ENCODE measurements at regions not wholly inside any gene's neighbourhood (a gene's known extent, or its start where the extent isn't known, plus 50 kb on each side); places are given as distances from the start of the nearest gene placed in this dataset.
"Not testable (repeated sequence)": the region's sequence is repeated elsewhere in the genome, so short reads cannot be mapped to it uniquely, and the experiment has no call there.

DNA sequence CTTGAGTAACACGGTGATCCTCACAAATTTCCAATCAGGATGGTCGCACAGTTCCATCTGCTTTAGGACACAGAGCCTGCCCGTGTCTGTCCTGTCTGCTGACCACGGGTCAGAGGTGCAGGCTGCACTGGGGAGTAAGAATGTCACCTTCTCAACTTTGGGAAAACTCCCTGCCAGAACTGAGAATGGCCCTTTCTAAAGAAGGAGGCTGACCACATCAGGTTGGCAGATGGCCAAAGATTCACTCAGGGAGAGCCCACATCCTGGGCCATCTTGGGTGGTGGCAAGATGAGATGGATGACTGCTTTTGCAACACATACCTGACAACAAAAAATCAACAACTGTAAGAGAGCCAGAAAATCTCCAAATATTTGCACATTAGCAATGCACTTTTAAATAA, 101.9 kb downstream of the IGLL1 start:
- H3K14ac ChIP-seq (ENCODE audit: insufficient read depth, low read length), result no peak overlapping the region
- H4K8ac ChIP-seq (replicated peaks; ENCODE audit: insufficient read length, low read depth, low read length), result no peak overlapping the region
- H3K18ac ChIP-seq (ENCODE audit: insufficient read length, low read depth, low read length), result no peak overlapping the region
- Mint-ChIP-seq H3K27ac (no peak overlapping the region), H3K4me1 (no peaks in the 10 kb centered on the region; a peak in 1 of 4 replicates), H3K27me3 (ENCODE audit: low read depth) (peaks cover 78% of the 10 kb centered on the region), H3K4me3 (no peak overlapping the region), H3K36me3 (ENCODE audit: insufficient read depth in 1 of 3, low read depth in 3 of 3) (no peaks in the 10 kb centered on the region), H3K9me3 (no peaks in the 10 kb centered on the region)
- no peak overlapping the region for H4K5ac ChIP-seq (ENCODE audit: insufficient read length, low read depth, low read length)
- H3K79me1 ChIP-seq (ENCODE audit: insufficient read depth, low read depth, low read length, poor library complexity, severe bottlenecking), result no peaks in the 10 kb centered on the region
- H2BK12ac ChIP-seq (ENCODE audit: insufficient read length, low read depth, low read length), result no peak overlapping the region
- H2BK15ac ChIP-seq (ENCODE audit: low read depth, low read length), result no peak overlapping the region
- WGBS (ENCODE audit: extremely low coverage, insufficient read length, low lambda C conversion rate), result no CpG with 5 or more reads among the region's 4 CpGs
- TF ChIP-seq, protein P1, sequence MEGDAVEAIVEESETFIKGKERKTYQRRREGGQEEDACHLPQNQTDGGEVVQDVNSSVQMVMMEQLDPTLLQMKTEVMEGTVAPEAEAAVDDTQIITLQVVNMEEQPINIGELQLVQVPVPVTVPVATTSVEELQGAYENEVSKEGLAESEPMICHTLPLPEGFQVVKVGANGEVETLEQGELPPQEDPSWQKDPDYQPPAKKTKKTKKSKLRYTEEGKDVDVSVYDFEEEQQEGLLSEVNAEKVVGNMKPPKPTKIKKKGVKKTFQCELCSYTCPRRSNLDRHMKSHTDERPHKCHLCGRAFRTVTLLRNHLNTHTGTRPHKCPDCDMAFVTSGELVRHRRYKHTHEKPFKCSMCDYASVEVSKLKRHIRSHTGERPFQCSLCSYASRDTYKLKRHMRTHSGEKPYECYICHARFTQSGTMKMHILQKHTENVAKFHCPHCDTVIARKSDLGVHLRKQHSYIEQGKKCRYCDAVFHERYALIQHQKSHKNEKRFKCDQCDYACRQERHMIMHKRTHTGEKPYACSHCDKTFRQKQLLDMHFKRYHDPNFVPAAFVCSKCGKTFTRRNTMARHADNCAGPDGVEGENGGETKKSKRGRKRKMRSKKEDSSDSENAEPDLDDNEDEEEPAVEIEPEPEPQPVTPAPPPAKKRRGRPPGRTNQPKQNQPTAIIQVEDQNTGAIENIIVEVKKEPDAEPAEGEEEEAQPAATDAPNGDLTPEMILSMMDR (conservative IDR thresholded peaks at IDR 0.05), result no peak
- H4K20me1 ChIP-seq (ENCODE audit: control insufficient read depth, insufficient read depth, insufficient read length), result no peaks in the 10 kb centered on the region
- no peak overlapping the region for H3K56ac ChIP-seq (ENCODE audit: insufficient read length, low read depth, low read length)
- H2BK120ac ChIP-seq (ENCODE audit: low read depth, low read length, poor library complexity, severe bottlenecking), result no peak overlapping the region
- no peak overlapping the region for H3K9ac ChIP-seq (ENCODE audit: extremely low read depth, insufficient read length, low read length)
- no peaks in the 10 kb centered on the region for H3K79me2 ChIP-seq (ENCODE audit: insufficient read depth, low read length)
- no peak overlapping the region for H3K27ac ChIP-seq (ENCODE audit: insufficient read length, low read depth, low read length)
- H3K23ac ChIP-seq (ENCODE audit: insufficient read length, low read depth, low read length), result no peak overlapping the region
- H3K4me2 ChIP-seq (ENCODE audit: insufficient read depth, insufficient read length, low read length), result no peak overlapping the region
- H3T11ph ChIP-seq (ENCODE audit: low read length), result no peak overlapping the region
- no peak overlapping the region for H4K91ac ChIP-seq (ENCODE audit: insufficient read length, low read depth, low read length)
- H3K23me2 ChIP-seq (ENCODE audit: insufficient read length, low read depth, low read length, poor library complexity, severe bottlenecking), result no peaks in the 10 kb centered on the region
- no peaks in the 10 kb centered on the region for H3K9me3 ChIP-seq (ENCODE audit: control insufficient read depth, low read depth, low read length)
- no peaks in the 10 kb centered on the region for H3K27me3 ChIP-seq (ENCODE audit: insufficient read depth, low read length)
- H2BK5ac ChIP-seq (ENCODE audit: insufficient read length, low read length), result no peak overlapping the region
- no peaks in the 10 kb centered on the region for H3K4me1 ChIP-seq (ENCODE audit: insufficient read depth, low read length)
- H2AK5ac ChIP-seq (ENCODE audit: insufficient read length, low read length), result no peak overlapping the region
- H3K4ac ChIP-seq (ENCODE audit: low read depth, low read length), result no peak overlapping the region
- H2AFZ ChIP-seq (ENCODE audit: low read length), result no peak overlapping the region
- no peak overlapping the region for H2BK20ac ChIP-seq (ENCODE audit: low read depth, low read length, poor library complexity, severe bottlenecking)
- no peak for DNase-seq

DNA sequence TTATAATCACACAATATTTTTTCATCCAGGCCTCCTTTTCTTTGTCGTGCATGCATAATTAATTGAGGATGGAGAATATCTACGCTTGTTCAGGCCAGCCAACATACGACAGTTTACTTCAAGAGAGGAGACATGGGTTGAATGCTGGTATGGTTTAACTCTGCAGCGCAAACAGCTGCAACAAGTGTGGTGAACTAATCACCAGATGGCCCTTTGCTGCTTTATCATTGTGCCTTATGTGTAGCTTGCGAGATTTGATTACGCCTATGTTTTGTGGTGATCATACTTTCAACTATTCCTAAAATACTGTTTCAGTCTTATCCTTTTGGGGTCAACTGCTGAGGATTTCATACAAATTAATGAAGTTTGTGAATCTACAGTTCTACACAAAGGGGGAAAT, 105.6 kb downstream of the IGLL1 start:
- not testable (repeated sequence) for H4K8ac ChIP-seq (replicated peaks; ENCODE audit: insufficient read length, low read depth, low read length); H3K27ac Mint-ChIP-seq; H3T11ph ChIP-seq (ENCODE audit: low read length); H3K9me3 Mint-ChIP-seq; H3K23me2 ChIP-seq (ENCODE audit: insufficient read length, low read depth, low read length, poor library complexity, severe bottlenecking); H3K79me1 ChIP-seq (ENCODE audit: insufficient read depth, low read depth, low read length, poor library complexity, severe bottlenecking); H2BK5ac ChIP-seq (ENCODE audit: insufficient read length, low read length); H3K56ac ChIP-seq (ENCODE audit: insufficient read length, low read depth, low read length); H2BK120ac ChIP-seq (ENCODE audit: low read depth, low read length, poor library complexity, severe bottlenecking); H3K36me3 Mint-ChIP-seq (ENCODE audit: insufficient read depth in 1 of 3, low read depth in 3 of 3); H2BK15ac ChIP-seq (ENCODE audit: low read depth, low read length); H3K14ac ChIP-seq (ENCODE audit: insufficient read depth, low read length); H3K9ac ChIP-seq (ENCODE audit: extremely low read depth, insufficient read length, low read length); H2BK20ac ChIP-seq (ENCODE audit: low read depth, low read length, poor library complexity, severe bottlenecking); H2AK5ac ChIP-seq (ENCODE audit: insufficient read length, low read length); H3K4ac ChIP-seq (ENCODE audit: low read depth, low read length); H3K4me1 Mint-ChIP-seq; H3K9me3 ChIP-seq (ENCODE audit: control insufficient read depth, low read depth, low read length); H3K18ac ChIP-seq (ENCODE audit: insufficient read length, low read depth, low read length); H2AFZ ChIP-seq (ENCODE audit: low read length); H3K79me2 ChIP-seq (ENCODE audit: insufficient read depth, low read length); H3K4me1 ChIP-seq (ENCODE audit: insufficient read depth, low read length); H3K27ac ChIP-seq (ENCODE audit: insufficient read length, low read depth, low read length); DNase-seq; H2BK12ac ChIP-seq (ENCODE audit: insufficient read length, low read depth, low read length); H3K27me3 ChIP-seq (ENCODE audit: insufficient read depth, low read length); H3K4me3 Mint-ChIP-seq; H3K23ac ChIP-seq (ENCODE audit: insufficient read length, low read depth, low read length); H3K4me2 ChIP-seq (ENCODE audit: insufficient read depth, insufficient read length, low read length); H4K91ac ChIP-seq (ENCODE audit: insufficient read length, low read depth, low read length); H4K20me1 ChIP-seq (ENCODE audit: control insufficient read depth, insufficient read depth, insufficient read length); H4K5ac ChIP-seq (ENCODE audit: insufficient read length, low read depth, low read length)
- WGBS (ENCODE audit: extremely low coverage, insufficient read length, low lambda C conversion rate), result no CpG with 5 or more reads among the region's 6 CpGs
- peaks cover 84% of the 10 kb centered on the region for H3K27me3 Mint-ChIP-seq (ENCODE audit: low read depth)

All from H9 (cell line).